ENCODE measurements at regions not wholly inside any gene's neighbourhood (a gene's known extent, or its start where the extent isn't known, plus 50 kb on each side); places are given as distances from the start of the nearest gene placed in this dataset.

- DNase-seq = no peak
Observed at GRCh38 chr4:178838776-178839175, 1396.5 kb upstream of the AGA start.

GRCh38 chr4:178856139-178856800, 1414.0 kb upstream of the AGA start:
- DNase-seq = no peak

DNA sequence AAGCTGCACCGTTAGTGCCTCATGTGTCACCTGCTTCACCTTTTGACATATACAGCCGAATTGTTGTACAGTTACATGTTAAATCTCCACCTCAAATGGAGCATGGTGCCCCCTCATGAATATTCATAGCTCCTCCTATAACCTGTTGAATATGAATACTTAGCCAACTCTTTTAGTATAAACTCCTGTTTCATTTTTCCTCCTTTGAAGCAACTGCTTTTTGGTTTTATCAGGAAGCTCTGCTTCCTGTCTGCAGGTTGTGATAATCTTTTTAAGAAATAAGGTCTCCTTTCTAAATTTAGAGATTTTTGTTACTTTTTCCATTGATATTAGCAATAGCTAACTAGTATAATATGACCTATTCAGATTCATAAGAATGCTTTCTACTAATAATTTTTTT, 1429.2 kb upstream of the AGA start:
- DNase-seq = no peak

DNA sequence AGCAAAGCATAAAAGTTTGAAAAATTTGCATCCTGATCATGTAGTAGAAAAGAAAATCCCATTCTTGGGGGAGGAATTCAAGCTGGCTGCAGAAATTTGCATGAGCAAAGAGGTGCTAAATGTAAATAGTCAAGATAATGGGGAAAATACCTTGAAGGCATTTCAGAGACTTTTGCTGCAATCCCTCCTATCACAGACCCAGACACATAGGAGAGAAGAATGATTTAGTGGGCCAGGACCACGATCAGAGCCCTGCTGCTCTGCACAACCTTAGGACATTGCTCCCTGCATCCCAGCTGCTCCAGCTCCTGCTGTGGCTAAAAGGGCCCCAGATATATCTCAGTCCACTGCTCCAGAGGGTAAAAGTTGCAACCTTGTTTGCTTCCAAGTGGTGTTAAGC, 1439.7 kb upstream of the AGA start:
- no peak for DNase-seq

GRCh38 chr4:178894126-178894525, 1451.9 kb upstream of the AGA start:
- DNase-seq = no peak

DNA sequence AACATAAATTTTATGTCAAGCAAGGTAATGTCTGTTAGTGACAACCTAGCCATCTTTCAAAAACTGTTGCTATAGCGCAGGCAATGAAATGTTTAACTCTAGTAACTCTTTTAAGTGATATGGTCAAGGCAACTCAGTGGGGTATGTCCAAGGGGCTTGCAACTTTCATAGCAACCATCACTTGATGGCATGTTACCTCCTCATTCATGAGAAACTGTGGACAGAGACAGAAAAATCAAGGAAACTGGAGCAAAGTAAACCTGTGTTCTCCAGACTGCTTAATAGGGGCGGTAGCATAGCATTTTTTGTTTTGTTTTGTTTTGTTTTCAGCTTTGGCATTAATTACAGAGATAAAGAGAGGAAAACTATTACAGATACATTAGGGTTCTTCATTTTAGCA, 1456.8 kb upstream of the AGA start:
- DNase-seq = no peak

- no peak for DNase-seq
Observed at GRCh38 chr4:178917756-178918155, 1475.5 kb upstream of the AGA start.

DNA sequence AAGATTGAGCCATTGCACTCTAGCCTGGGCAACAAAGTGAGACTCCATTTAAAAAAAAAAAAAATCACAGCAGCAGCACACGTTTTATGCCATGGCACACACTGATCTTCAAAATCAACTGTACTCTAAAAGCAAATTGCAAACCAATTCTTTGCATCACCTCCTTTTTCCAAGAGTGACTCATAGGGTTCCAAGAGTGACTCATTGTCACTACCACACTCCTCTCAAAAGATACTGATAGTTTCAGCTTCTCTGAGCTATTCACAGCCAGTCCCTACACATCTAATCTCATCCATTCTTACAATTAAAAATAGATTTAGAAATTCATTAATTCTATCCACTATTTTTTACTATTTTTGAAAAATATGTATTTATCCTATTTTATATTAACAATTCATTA, 1494.9 kb upstream of the AGA start:
- no peak for DNase-seq

DNA sequence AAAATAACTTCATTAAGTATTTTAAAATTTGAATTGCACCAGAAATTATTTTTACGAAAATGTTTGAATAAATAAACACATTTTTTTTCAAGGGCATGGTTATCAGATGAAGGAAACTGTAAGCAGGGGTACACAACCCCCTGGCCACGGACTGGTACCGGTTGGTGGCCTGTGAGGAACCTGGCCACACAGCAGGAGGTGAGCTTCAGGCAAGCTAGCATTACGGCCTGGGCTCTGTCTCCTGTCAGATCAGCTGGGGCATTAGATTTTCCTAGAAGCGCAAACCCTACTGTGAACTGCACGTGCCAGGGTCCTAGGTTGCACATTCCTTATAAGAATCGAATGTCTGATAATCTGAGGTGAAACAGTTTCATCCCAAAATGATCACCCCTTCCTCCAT, 1499.7 kb upstream of the AGA start:
- no peak for DNase-seq

DNA sequence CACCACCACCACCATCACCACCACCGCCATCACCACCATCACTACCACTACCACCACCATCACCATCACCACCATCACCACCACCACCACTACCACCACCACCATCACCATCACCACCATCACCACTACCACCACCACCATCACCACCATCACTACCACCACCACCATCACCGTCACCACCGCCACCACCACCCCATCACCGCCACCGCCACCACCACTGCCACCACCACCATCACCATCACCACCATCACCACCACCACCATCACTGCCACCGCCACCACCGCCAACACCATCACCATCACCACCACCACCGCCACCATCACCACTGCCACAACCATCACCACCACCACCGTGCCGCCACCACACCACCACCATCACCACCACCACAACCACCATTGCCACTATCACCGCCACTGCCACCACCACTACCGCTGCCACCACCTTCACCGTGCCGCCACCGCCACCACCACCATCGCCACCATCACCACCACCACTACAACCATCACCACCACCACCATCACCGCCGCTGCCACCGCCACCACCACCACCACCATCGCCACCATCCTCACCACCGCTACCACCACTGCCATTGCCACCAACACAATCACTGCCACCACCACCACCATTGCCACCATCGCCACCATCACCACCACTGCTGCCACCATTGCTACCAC, 1511.3 kb upstream of the AGA start:
- no peak for DNase-seq

DNA sequence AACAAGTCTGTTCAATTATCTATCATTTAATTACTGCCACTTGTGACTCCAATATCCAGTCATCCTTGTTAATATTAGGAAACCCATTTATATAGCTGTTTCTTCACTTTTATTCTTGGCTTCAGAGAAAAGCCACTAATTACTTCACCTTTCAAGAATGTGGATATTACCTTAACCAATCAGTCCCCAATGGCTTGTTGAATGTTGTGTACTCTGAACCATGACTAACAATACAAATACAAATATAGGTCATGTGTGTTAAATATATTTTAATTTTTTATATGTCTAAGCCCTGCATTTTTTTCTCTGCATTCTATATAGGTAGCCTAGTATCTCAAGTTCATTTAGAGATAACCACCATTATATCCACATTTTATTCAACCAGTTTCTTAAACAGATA, 1513.4 kb upstream of the AGA start:
- no peak for DNase-seq

DNA sequence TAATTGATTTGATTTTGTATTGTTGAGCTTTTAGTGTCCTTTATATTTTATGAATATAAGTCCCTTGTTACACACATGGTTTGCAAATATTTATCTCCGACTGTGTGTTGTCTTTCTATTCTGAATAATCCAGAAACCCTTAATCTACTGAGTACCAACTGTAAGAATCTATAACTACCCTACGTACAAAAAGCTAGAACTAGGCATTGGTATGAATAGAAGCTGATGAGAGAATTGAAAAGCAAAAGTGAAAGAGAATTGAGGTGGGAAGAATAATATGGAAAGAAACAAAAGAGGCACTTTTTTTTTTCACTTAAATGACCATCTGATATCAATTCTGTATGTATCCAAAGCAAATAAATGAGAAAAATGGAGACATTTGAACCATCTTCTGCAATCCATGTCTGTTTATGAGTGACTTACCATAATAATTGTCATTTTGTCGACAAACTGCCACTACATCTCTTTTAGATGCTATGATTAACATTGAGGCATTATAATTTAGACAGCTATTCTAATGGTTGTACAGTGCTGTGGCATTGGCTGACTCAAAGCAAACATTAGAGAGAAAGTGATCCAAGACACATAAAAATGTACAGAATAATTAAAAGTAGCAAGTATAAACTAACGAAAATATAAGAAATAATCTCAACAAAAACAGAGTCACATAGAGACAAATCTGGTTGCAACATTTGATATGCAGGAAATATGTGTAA, 1516.6 kb upstream of the AGA start:
- no peak for DNase-seq

DNA sequence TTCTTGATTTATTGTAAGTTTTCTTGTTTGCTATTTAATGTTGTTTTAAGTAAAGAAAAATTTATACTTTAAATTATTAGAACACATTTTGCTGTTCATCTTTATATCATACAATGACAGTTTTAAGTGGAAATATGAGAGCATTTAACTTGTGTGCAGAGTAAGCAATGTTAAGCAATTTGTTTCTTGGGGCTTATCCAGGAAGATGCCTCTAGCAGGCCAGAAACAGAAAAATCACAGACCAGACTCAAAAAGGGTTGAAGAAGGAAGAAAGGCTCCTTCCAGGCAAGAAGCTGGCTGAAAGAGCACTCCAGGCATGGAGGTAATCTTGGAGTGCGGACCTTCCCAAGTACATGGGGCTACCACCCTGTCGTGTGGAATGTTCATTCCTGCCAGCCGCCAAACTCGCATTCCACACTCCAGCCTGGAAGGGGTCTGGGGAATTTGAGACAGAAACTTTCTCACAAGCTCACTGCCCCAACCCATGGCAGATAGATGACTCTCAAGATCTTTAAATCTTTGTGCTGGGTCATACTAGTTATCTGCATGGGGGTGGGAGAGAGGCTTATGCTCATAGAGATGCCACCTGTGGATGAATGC, 1521.3 kb upstream of the AGA start:
- DNase-seq = no peak

DNA sequence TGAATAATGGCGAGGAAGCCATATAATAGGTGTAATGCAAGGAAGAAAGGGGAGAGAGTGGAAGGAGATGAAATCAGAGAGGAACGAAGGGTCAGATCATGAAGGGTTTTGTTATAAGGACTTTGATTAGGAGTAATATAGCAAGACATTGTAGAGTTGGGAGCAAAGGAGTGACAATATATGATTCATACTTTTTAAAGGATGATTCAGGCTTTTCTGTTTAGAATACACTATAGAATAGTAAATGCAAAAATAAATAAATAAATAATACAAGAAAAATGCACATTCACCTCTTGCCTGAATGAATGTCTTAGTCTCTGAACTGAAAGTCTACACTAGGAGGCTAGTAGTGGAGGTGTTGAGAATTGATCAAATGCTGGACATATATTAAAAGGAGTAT, 1524.4 kb upstream of the AGA start:
- no peak for DNase-seq

DNA sequence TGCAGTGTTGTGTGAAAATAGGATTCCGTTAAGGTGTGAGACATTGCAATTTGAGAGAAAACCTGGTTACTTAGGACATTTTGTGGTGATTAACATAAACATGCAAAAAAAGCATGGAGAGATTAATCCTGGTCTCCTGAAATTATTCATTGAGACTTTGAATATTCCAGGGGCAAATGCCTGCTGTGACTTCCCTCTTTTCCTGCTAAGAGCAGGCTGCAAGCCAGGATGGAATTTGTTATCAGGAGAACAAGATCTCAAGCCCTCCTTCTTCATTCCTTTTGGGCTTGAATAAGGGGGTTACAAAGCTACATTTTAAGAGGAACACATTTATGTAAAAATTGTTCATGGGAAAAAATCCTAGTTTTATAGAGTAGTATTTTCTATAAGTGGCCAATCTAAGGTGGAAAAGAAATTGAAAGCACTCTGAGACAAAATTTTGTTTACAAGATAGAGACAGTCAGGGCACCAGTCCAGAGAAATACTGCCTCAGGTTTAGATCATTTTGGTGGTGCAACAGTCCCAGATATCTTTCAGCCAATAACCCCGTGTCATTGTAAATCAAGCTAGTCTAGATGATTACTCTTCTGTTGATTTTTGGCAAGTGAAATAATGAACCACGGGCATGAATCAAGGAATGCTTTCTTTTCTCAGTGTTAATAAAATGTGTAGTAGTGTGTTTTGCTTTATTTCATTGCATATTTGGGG, 1528.3 kb upstream of the AGA start:
- DNase-seq = no peak

- no peak for DNase-seq
Observed at GRCh38 chr4:178976861-178977260, 1534.6 kb upstream of the AGA start.

DNA sequence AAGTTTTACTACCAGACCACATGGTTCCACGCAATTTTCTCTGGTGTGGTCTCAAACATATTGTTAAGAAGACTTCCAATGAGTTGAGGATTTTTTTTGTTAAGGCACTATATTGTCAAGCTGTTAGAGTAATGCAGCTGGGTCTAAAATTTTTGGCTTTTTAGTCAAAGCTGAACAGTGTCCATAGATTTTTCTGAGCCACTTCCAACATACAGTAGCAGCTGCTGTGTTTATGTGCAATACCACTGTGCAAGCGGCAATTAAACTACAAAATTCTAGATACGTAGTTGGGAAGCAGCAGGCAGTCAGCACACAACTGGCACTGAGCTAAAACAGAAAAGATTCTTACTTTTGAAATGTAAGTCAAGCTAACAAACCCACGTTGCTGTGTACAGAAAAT, 1551.1 kb upstream of the AGA start:
- no peak for DNase-seq

- no peak for DNase-seq
Observed at GRCh38 chr4:179001918-179002317, 1559.7 kb upstream of the AGA start.

DNA sequence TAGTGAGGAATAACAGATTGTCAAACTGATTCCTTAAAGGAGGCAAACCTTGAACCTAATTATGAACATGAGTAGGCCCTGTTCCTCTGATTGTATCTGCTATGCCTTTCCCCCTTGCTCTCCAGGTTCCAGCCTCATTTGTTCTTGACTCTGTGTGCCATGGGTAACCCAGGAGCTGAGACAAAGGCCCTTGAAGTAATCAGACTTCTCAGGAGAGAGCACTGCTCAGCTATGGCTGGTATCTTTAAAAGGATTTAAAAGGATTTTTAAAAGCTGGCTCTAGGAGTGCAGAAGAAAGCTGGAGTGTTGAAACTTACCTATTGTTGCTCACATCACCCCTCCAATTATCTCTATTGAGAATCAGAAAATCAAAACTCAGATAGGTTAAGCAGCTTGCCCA, 1565.5 kb upstream of the AGA start:
- DNase-seq = no peak

GRCh38 chr4:179017581-179017980, 1575.3 kb upstream of the AGA start:
- DNase-seq = no peak

- no peak for DNase-seq
Observed at GRCh38 chr4:179027569-179027968, 1585.3 kb upstream of the AGA start.

- no peak for DNase-seq
Observed at GRCh38 chr4:179028321-179028720, 1586.1 kb upstream of the AGA start.

- DNase-seq = no peak
Observed at GRCh38 chr4:179029683-179030082, 1587.4 kb upstream of the AGA start.

Data from NCI-H226 (cell line).